HCEC 1CT (cell line): ENCODE measurements at regions not wholly inside any gene's neighbourhood (a gene's known extent, or its start where the extent isn't known, plus 50 kb on each side); places are given as distances from the start of the nearest gene placed in this dataset.
"Not testable (repeated sequence)": the region's sequence is repeated elsewhere in the genome, so short reads cannot be mapped to it uniquely, and the experiment has no call there.

Source experiments
- DNase-seq: peaks from one replicate; pipeline ENCODE4 v3.0.0-alpha.2; 2017

DNA sequence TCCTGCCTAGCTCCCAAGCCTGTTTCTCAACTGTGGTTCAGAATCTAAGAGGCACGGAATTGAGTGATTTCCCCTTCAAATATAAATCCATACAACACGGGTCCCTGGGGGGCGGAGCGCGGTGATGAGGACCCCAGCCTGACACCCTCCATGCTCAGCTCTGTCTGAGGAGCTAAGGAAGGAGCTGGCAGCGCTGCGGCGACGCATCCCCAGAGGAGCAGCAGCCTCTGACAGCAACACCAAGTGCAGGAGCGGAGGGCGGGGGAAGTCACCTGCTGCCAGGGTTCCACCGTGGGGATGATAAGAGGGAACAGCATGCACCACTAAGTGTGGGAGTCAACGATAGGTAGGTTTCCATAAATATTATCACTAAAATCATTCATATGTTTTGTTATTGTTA is 72.6 kb upstream of the VWC2 start:
- no peak for DNase-seq

DNA sequence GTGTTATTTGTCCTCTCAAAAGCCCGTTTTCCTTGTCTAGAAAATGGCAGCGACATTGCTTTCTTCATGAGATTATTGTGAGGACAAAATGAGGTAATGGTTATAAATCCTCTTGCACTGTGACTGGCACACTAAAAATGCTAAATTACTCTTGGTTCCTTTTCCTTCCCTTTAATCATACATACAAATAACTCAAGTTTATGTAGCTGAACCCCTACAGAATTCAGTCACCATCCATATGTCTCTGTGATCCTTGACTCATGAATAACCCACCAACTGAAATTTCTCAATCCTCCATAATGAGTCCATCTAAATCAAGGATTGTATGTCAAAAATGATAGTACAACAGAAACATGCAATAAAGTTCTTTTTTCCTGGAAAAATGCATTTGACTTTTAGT is 71.3 kb upstream of the VWC2 start:
- DNase-seq = no peak

DNA sequence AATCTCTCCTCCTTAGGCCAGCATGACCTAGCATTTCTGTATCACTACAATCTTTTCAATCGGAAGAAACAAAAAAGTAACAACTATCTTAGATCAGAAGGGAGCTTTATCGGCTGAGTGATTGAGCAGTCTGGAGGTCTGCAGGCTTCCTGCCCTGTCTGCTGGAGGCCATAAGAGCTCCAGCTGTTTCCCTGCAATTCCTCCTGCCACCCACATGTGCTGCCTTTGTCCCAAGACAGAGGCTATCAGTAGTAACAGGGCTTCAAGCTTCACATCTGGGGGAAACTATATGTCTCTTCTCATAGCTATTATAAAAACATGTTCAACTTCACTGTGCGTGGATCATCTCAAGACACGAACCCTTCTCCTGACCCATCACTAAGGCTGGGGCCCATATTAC is 70.1 kb upstream of the VWC2 start:
- DNase-seq = no peak

DNA sequence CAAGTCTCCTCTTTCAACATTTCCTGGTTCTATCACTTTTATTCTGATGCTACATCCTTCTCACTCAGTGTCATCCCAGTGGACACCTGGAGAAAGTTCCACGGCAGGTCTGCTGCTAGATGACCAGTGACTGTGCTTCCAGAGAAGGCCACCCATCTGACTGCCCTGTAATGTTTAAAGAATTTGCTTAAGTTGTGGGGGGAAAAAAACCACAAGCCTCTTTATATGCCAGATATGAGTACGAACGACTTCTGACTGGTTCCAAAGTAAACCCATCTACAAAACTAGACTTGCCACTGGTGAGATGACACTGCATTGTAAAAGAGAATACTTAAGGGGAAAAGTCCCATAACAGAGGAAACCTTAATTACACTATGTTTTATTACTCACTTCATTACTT is 69.6 kb upstream of the VWC2 start:
- DNase-seq = no peak

DNA sequence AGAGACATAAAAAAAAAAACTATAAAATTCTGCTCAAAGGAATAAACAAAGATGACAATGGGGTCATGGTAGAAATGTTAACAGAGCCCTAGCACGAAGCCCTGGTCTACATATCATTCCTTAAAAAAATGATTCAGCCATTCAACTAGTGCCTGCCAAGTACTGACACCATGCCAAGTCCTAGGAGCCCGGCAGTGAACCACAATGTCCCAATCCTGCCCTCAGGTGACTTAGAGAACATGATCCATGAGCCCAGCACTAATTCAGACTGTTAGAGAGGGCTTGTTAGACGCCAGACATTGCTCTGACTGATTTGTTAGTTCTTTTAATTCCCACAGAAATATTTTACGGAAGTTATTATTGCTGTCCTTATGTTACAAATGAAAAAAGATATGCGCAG is 67.3 kb upstream of the VWC2 start:
- DNase-seq = no peak

DNA sequence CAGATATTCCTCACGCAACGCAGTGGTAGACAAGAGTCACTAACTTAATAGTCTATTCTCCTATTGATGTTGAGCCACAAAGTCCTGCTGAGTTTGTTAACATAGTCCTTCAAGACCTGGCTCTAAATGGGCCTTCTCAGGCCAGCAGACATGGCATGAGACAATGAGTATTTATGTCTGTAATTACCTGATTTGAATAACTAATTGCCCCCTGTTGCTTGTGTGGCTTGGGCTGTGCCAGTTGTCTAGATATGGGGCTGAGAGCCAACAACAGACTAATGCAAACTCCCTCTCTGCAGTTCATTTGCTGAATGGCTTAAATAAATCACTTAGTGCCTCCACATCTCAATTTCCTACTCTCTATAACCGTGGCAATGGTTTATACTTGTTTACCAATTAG is 65.5 kb upstream of the VWC2 start:
- DNase-seq = no peak

DNA sequence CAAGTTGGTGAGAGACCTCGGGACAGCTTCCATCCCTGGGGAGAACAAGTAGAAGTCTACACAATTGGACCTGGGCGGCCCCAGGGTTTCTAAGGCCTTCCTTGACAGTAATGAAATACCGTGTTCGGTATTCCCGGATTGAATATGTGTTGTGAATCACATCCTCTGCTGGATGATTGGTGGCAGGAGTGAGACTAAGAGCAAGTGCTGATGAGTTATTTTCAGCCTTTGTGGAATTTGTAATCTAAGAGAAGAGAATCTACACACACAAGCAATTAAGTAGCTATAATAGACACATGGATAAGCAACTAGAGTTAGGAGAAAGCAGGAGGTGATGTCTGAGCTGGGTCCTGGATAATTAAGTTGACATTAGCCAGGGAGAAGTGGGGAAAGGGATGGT is 64.8 kb upstream of the VWC2 start:
- DNase-seq = no peak

DNA sequence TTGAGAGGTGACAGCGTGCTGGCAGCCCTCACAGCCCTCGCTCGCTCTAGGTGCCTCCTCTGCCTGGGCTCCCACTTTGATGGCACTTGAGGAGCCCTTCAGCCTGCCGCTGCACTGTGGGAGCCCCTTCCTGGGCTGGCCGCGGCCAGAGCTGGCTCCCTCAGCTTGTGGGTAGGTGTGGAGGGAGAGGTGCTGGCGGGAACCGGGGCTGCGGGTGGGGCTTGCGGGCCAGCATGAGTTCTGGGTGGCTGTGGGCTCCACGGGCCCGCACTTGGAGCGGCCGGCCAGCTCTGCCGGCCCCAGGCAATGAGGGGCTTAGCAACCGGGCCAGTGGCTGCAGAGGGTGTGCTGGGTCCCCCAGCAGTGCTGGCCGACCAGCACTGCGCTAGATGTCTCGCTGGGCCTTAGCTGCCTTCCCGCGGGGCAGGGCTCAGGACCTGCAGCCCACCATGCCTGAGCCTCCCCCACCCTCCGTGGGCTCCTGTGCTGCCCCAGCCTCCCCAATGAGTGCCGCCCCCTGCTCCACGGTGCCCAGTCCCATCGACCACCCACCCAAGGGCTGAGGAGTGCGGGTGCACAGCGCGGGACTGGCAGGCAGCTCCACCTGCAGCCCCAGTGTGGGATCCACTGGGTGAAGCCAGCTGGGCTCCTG is 62.2 kb upstream of the VWC2 start:
- not testable (repeated sequence) for DNase-seq

DNA sequence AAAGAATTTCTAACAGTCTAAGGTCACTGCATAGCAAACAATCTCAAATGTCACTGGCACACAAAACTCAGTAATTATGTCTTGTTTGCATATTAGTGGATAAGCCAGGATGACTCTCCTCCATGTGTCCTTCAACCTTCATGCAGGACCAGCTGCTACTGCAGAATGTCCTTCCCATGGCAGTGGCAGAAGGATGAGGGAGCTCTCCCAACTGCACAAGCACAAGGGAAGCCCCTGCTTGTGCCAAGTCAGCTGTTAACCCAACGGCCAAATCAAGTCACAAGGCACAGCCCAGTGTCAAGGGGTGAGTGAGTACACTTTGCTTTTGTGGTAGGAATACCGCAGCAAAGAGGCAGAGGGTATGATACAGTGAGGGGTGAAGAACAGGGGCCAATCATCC is 59.3 kb upstream of the VWC2 start:
- DNase-seq = no peak

DNA sequence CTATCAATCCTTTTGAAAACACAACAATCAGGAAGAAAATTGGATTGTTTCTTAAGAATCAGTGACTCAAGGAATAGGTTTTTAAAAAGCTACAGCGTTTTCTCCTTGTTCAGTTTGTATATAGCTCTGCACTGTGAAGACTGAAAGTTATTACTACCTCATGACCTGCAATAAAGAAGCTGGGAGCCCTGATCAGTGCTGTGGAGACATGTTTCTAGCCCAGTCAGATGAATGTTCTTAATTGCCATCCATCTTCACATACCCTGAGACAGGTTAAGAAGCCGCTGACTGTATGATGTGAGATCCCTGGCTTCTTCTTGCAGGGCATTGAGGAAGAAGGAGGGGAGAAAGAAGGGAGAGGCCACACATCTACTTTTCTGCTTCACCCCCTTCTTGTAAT is 58.0 kb upstream of the VWC2 start:
- no peak for DNase-seq

DNA sequence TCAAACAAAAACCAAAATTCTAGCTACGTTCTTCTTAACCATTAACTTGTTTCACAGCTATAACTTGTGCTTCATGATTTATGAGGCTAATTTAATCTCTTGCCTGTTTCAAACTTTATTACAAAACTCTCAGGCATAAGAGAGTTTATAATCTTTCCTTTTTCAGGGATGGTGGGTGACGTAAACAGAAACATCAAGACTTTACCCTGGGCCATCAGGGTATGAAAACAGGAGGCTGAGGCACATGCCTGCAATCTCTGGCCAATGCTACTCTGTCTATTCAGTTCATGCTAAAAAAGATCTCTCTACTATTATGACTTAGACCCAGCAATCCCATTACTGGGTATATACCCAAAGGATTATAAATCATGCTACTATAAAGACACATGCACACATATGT is 55.9 kb upstream of the VWC2 start:
- DNase-seq = no peak

DNA sequence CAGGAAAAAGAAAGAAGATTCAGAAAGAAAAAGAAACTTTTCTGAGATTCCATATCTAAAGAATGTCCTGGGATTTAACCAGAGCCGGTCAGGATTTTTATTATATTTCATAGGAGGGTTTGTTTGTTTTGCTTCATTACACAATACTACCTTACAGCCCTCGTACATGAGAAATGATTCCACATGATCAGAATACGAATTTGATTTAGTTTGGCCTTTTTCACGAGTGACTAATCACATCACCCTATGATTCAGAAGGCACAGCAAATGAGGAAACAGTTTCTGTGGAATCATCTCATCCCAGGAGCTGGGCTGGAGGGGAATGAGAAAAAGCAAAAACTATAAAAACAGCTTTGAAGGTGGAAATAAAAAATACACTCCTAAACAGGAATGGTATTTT is 54.7 kb upstream of the VWC2 start:
- no peak for DNase-seq

DNA sequence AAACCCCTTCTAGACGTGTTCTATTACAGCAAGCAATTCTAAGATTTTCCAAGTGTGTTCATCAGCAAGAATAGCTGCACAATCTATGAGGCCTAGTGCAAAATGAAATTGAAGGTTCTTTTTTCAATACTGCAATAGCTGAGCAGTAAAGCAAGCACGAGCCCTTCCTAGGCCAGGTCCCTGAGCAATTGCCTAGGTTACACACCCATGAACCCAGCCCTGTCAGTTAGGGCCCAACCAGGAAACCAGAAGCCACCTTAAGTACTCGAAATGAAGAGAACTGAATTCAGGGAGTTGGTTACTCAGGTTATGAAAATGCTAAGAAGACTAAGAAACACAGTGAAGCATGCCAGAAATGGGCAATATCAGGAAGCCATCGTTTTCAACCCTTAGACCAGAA is 52.0 kb upstream of the VWC2 start:
- DNase-seq = no peak
